H1 (cell line): ENCODE measurements at regions not wholly inside any gene's neighbourhood (a gene's known extent, or its start where the extent isn't known, plus 50 kb on each side); places are given as distances from the start of the nearest gene placed in this dataset.

Experiments
- CTCF ChIA-PET: fragments of 300-600 bp; sonication (Branson Sonifier 250); formaldehyde crosslinking; loops from one replicate; lab custom pipeline; 2021; ENCODE audit not compliant: partially characterized antibody; lab: Charles Lee
- POLR2A ChIA-PET: fragments of 300-600 bp; sonication (Branson Sonifier 250); formaldehyde crosslinking; loops from one replicate; lab custom pipeline; 2021; ENCODE audit warnings: inconsistent platforms; ENCODE audit not compliant: partially characterized antibody; lab: Charles Lee
- DNase-seq, 2 experiments: peaks; one replicate each; pipeline versions ENCODE4 v3.0.0 to v3.0.0-alpha.2; 2010 to 2022; ENCODE audit warnings: low spot score in 2 of 2, low read depth in 1 of 2, mixed read lengths in 1 of 2
- FAIRE-seq: peaks from 2 replicates; lab custom pipeline; 2011; peaks lifted over from hg19 to GRCh38; lab: Jason Lieb, UNC
- H2AFZ ChIP-seq: 2 replicates; pipeline ENCODE4 v1.8.1; 2012; ENCODE audit warnings: low read length, inconsistent platforms
- H2AK5ac ChIP-seq: 2 replicates; pipeline ENCODE4 v1.6.1; 2013; ENCODE audit warnings: low read depth, low read length
- H2BK120ac ChIP-seq: replicated peaks from 2 replicates; pipeline ENCODE3; 2013; ENCODE audit warnings: low read depth, low read length, inconsistent platforms
- H2BK12ac ChIP-seq: 2 replicates; pipeline ENCODE4 v1.6.1; 2013; ENCODE audit warnings: low read depth, low read length
- H2BK15ac ChIP-seq: 2 replicates; pipeline ENCODE4 v1.6.1; 2013; ENCODE audit warnings: low read length
- H2BK20ac ChIP-seq: 2 replicates; pipeline ENCODE4 v1.6.1; 2013; ENCODE audit warnings: low read length
- H2BK5ac ChIP-seq: 2 replicates; pipeline ENCODE4 v1.6.1; 2013; ENCODE audit warnings: low read depth, low read length
- H3K14ac ChIP-seq: 2 replicates; pipeline ENCODE4 v1.6.1; 2013; ENCODE audit warnings: inconsistent platforms; ENCODE audit not compliant: insufficient read length
- H3K18ac ChIP-seq: 2 replicates; pipeline ENCODE4 v1.6.1; 2013; ENCODE audit warnings: low read length; ENCODE audit errors: extremely low read depth
- H3K23ac ChIP-seq: 2 replicates; pipeline ENCODE4 v1.6.1; 2013; ENCODE audit warnings: inconsistent platforms; ENCODE audit not compliant: insufficient read length
- H3K23me2 ChIP-seq: 2 replicates; pipeline ENCODE4 v1.6.1; 2013; ENCODE audit warnings: low read depth, low read length
- H3K27ac ChIP-seq: 2 replicates; pipeline ENCODE4 v1.6.1; 2011; ENCODE audit warnings: low read depth, low read length, inconsistent platforms
- H3K27me3 ChIP-seq, 4 experiments: replicated peaks in 1 of 4; 1 replicate in 1 of 4; 2 replicates in 3 of 4; pipeline versions ENCODE4 v1.6.1 to v1.8.1; 2011 to 2013; ENCODE audit warnings: low read length in 3 of 4, mild to moderate bottlenecking in 3 of 4, inconsistent platforms in 2 of 4, mixed read lengths in 2 of 4, moderate library complexity in 1 of 4; ENCODE audit not compliant: control insufficient read depth in 3 of 4, insufficient read depth in 3 of 4; ENCODE audit errors: extremely low read depth in 1 of 4
- H3K36me3 ChIP-seq, 4 experiments: 2 replicates each; pipeline versions ENCODE4 v1.6.1 to v1.8.1; 2011 to 2013; ENCODE audit warnings: mild to moderate bottlenecking in 4 of 4, low read length in 3 of 4, moderate library complexity in 2 of 4, control low read depth in 1 of 4, inconsistent platforms in 1 of 4; ENCODE audit not compliant: insufficient read depth in 4 of 4, control insufficient read depth in 2 of 4
- H3K4ac ChIP-seq: replicated peaks from 2 replicates; pipeline ENCODE3; 2013; ENCODE audit warnings: low read length, low read depth, mixed read lengths, inconsistent platforms; ENCODE audit not compliant: insufficient read length
- H3K4me1 ChIP-seq, 4 experiments: replicated peaks in 1 of 4; 1 replicate in 1 of 4; 2 replicates in 3 of 4; pipeline versions ENCODE4 v1.6.1 to v1.8.1; 2011 to 2013; ENCODE audit warnings: low read length in 3 of 4, inconsistent platforms in 2 of 4, mixed read lengths in 1 of 4; ENCODE audit not compliant: insufficient read depth in 4 of 4, control insufficient read depth in 3 of 4
- H3K4me2 ChIP-seq, 2 experiments: 2 replicates each; pipeline versions ENCODE4 v1.6.1 to v1.8.1; 2011 to 2013; ENCODE audit warnings: low read depth in 2 of 2, low read length in 2 of 2, control low read depth in 1 of 2, inconsistent platforms in 1 of 2, mild to moderate bottlenecking in 1 of 2; ENCODE audit not compliant: insufficient read depth in 1 of 2
- H3K4me3 ChIP-seq, 4 experiments: fragments of 200-600, 300-600 bp in 1 of 4; sonication (generic), shearing (Covaris generic), sonication (Bioruptor Twin) in 1 of 4; 2 replicates each; pipeline versions ENCODE4 v1.5.1 to v1.8.1; 2011 to 2016; ENCODE audit warnings: low read length in 4 of 4, low read depth in 3 of 4, control low read depth in 2 of 4, inconsistent platforms in 2 of 4, mild to moderate bottlenecking in 2 of 4, mixed read lengths in 1 of 4, moderate library complexity in 1 of 4; ENCODE audit not compliant: insufficient read depth in 2 of 4; ENCODE audit errors: extremely low read depth in 1 of 4
- H3K56ac ChIP-seq: replicated peaks from 2 replicates; pipeline ENCODE3; 2013; ENCODE audit warnings: low read depth, mild to moderate bottlenecking, mixed read lengths, low read length, inconsistent platforms; ENCODE audit not compliant: insufficient read length
- H3K79me1 ChIP-seq: 2 replicates; pipeline ENCODE4 v1.6.1; 2013; ENCODE audit warnings: low read depth, low read length, control low read depth
- H3K79me2 ChIP-seq, 2 experiments: 2 replicates each; pipeline versions ENCODE4 v1.6.1 to v1.8.1; 2012 to 2013; ENCODE audit warnings: low read length in 2 of 2, mild to moderate bottlenecking in 2 of 2, inconsistent platforms in 1 of 2; ENCODE audit not compliant: insufficient read depth in 2 of 2, control insufficient read depth in 1 of 2
- H3K9ac ChIP-seq, 4 experiments: replicated peaks in 1 of 4; 1 replicate in 1 of 4; 2 replicates in 3 of 4; pipeline versions ENCODE4 v1.6.1 to v1.8.1; 2011 to 2013; ENCODE audit warnings: low read depth in 3 of 4, low read length in 3 of 4, control low read depth in 2 of 4, mild to moderate bottlenecking in 2 of 4, moderate library complexity in 2 of 4, inconsistent platforms in 1 of 4; ENCODE audit errors: extremely low read depth in 1 of 4
- H3K9me3 ChIP-seq, 2 experiments: 2 replicates each; pipeline versions ENCODE4 v1.6.1 to v1.8.1; 2012 to 2013; ENCODE audit warnings: mild to moderate bottlenecking in 2 of 2, moderate library complexity in 2 of 2, control low read depth in 1 of 2, inconsistent platforms in 1 of 2, low read depth in 1 of 2, low read length in 1 of 2, mixed read lengths in 1 of 2; ENCODE audit not compliant: insufficient read depth in 2 of 2
- H4K20me1 ChIP-seq, 2 experiments: replicated peaks in 1 of 2; 2 replicates each; pipeline versions ENCODE3 to v1.8.1; 2011 to 2013; ENCODE audit warnings: inconsistent platforms in 2 of 2, low read length in 2 of 2, mild to moderate bottlenecking in 1 of 2; ENCODE audit not compliant: insufficient read depth in 2 of 2, control insufficient read depth in 1 of 2
- H4K5ac ChIP-seq: 2 replicates; pipeline ENCODE4 v1.6.1; 2013; ENCODE audit warnings: low read length, low read depth, mixed read lengths, inconsistent platforms; ENCODE audit not compliant: insufficient read length
- H4K8ac ChIP-seq: 2 replicates; pipeline ENCODE4 v1.8.0; 2013; ENCODE audit warnings: mild to moderate bottlenecking, moderate library complexity, low read length, inconsistent platforms; ENCODE audit not compliant: insufficient read depth; ENCODE audit errors: extremely low read depth
- H4K91ac ChIP-seq: replicated peaks from 2 replicates; pipeline ENCODE3; 2013; ENCODE audit warnings: low read length, mixed read lengths, inconsistent platforms; ENCODE audit not compliant: insufficient read length
- BRCA1 ChIP-seq: IDR thresholded peaks from 2 replicates; pipeline ENCODE4 v1.6.1; 2012; ENCODE audit warnings: low read depth, low read length, improper control_type of control experiment
- CEBPB ChIP-seq: IDR thresholded peaks from 2 replicates; pipeline ENCODE4 v1.6.1; 2012; ENCODE audit warnings: low read depth, low read length
- POU5F1 ChIP-seq: IDR thresholded peaks from 2 replicates; pipeline ENCODE4 v1.6.1; 2011; ENCODE audit warnings: low read depth, mild to moderate bottlenecking, low read length, moderate library complexity
- SUZ12 ChIP-seq: fragments of 200-600 bp; sonication (generic); IDR thresholded peaks from 2 replicates; pipeline ENCODE4 v1.6.1; 2012; ENCODE audit warnings: mild to moderate bottlenecking, inconsistent platforms, low read length, moderate library complexity, mixed read lengths
- TAF7 ChIP-seq: optimal IDR thresholded peaks from 2 replicates; pipeline ENCODE3; 2011; ENCODE audit warnings: low read depth, mild to moderate bottlenecking, inconsistent platforms, low read length, moderate library complexity, borderline replicate concordance
- WGBS, 2 experiments: shearing (Covaris generic) in 1 of 2; methylation state at CpG; one replicate each; pipeline versions ENCODE4 v1.1.6 to v1.1.7; 2013 to 2015; ENCODE audit warnings: low lambda C conversion rate in 2 of 2, mixed read lengths in 2 of 2, inconsistent platforms in 1 of 2, low coverage in 1 of 2, missing lambda C conversion rate in 1 of 2; ENCODE audit not compliant: insufficient replicate concordance in 2 of 2, insufficient coverage in 1 of 2, insufficient read length in 1 of 2; ENCODE audit errors: extremely low coverage in 1 of 2, missing lambda C conversion rate in 1 of 2; 5-methylcytosine and 5-hydroxymethylcytosine counted together

- H3K27me3 ChIP-seq = no peaks in the 10 kb centered on the region
- DNase-seq (no peak), FAIRE-seq (no peak)
- no peak overlapping the region for H3K9ac ChIP-seq
- no peak overlapping the region for H2BK120ac ChIP-seq
- ChIA-PET CTCF (interaction anchor here (0.8 kb wide), 1 partner anchor 9 kb away, joined by 3 read pairs; no protein-coding TSS in a partner anchor), POLR2A (no interaction called here)
- H2BK12ac ChIP-seq = no peak overlapping the region
- no peak overlapping the region for H3K56ac ChIP-seq
- peaks cover 33 to 48% of the 10 kb centered on the region in 2 experiments for H3K9me3 ChIP-seq
- H4K8ac ChIP-seq = no peak overlapping the region
- no peak overlapping the region for H3K14ac ChIP-seq
- H4K91ac ChIP-seq = no peak overlapping the region
- no peaks in the 10 kb centered on the region for H3K4me1 ChIP-seq
- 86% methylated on average over 8 of the region's 8 CpGs; no CpG with 5 or more reads in 1 of the 2 experiments for WGBS, 2 experiments
- no peaks in the 10 kb centered on the region for H3K23me2 ChIP-seq
- no peak overlapping the region for H2BK15ac ChIP-seq
- no peak overlapping the region for H3K4me3 ChIP-seq
- no peak overlapping the region for H3K27ac ChIP-seq
- no peak overlapping the region for H3K4ac ChIP-seq
- no peaks in the 10 kb centered on the region for H3K79me1 ChIP-seq
- no peaks in the 10 kb centered on the region for H3K79me2 ChIP-seq
- H2AFZ ChIP-seq = no peak overlapping the region
- no peak overlapping the region for H2BK20ac ChIP-seq
- no peak overlapping the region for H4K5ac ChIP-seq
- H2BK5ac ChIP-seq = no peak overlapping the region
- no peaks in the 10 kb centered on the region for H3K36me3 ChIP-seq
- no peak overlapping the region for H3K23ac ChIP-seq
- H3K4me2 ChIP-seq = no peak overlapping the region
- H4K20me1 ChIP-seq = no peaks in the 10 kb centered on the region
- no peak overlapping the region for H2AK5ac ChIP-seq
- H3K18ac ChIP-seq = no peak overlapping the region
- TF ChIP-seq POU5F1 (no peak), BRCA1 (no peak), SUZ12 (no peak), TAF7 (no peak), CEBPB (no peak)
Observed at GRCh38 chr7:155182406-155182970, 112.4 kb downstream of the HTR5A start.
